CD4-positive, alpha-beta T cell treated with Interleukin-17A for 1 hour (primary cell): ENCODE measurements at regions not wholly inside any gene's neighbourhood (a gene's known extent, or its start where the extent isn't known, plus 50 kb on each side); places are given as distances from the start of the nearest gene placed in this dataset.

Experiments
- DNase-seq: peaks from one replicate; pipeline ENCODE4 v3.0.0-alpha.2; 2020

GRCh38 chr1:4971666-4972065 is 317.3 kb downstream of the AJAP1 start:
- no peak for DNase-seq

DNA sequence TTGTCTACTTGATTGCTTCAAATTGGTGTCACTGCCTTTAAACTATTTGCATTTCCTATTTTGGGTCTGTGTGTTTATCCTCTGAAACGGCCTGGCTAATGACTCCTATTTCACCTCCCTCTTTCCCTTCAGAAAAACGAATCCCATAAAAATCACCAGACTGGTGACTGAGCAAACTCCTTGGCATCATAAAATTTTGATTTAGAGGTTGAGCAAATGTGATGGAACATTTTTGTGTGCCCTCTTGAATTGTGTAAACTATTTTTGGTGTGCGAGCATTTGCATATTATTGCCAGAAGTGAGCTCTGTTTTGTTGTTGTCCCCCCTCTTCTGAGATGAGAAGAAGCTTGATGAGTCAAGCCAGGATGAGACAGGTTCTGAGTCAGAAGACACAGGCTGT is 316.1 kb downstream of the AJAP1 start:
- no peak for DNase-seq

GRCh38 chr1:4969556-4970129 is 315.2 kb downstream of the AJAP1 start:
- DNase-seq: no peak

GRCh38 chr1:4965346-4966075 is 311.1 kb downstream of the AJAP1 start:
- no peak for DNase-seq

DNA sequence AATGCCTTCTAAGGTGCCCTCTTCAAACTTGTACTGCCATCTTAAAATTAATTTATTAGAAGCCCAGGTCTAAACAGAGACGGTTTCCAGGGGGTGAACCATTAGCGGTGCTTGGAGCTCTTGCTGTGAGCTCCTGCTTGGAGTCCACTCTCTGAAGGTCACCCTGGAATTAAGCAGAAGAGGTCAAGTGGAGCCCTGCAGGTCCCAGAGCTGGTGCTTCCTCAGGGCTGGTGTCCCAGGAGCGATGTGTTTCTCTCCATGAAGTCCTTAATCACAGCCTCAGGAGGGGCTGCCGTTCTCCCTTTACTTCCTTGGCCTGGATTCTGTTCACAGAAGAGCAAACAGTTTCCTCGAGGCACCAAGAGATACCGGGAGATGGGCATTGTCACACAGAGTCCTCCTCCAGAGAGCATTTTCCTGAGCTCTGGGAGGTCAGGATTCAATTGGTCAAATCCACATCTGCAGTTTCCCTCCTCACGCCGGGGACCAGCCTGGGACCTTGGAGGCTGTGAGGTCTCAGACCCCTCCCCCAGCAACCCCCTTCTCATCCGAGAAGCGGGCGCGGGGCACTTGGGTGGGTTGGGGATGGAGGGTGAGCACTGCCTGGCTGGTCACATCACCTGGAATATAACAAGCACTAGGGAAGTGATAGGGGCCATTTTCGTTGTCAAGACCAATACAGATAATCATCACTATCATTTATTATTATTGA is 310.4 kb downstream of the AJAP1 start:
- DNase-seq: no peak

DNA sequence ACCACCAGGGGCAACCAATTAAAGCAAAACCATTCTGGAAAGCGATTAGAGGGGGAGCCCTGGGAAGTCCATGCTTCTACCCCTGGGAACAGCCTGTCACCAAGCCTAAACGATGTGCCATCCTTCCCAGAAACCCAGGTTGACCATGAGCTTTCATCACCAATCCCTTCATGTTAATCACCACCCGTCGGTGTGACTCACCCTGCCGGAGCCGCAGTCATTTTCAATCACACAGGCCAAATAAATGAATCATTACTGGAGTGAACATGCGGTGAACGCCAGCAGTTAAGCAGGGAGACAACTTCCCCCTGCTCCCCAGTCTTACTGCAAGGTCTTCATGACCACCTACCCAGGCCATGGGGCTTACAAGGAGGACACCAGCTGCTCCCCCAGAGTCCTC is 308.8 kb downstream of the AJAP1 start:
- DNase-seq: no peak

DNA sequence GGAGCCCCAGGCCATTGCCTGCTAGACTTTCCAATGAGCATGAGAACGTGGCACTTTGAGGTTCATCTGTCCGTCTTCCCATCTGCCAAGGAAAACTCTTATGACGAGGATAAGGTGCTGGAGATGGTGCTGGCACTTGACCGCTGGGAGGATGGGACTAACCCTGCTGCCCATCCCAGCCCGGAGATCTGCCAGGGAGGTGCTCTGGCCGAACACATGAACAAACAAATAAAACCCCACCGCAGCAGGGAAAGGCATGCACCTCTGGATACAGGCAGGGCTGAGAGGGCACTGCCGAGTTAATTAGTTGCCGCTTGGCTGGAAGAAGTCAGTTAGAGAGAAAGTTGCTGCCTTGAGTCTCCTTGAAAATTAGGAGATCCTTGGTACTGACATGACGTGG is 308.4 kb downstream of the AJAP1 start:
- DNase-seq: no peak

GRCh38 chr1:4961935-4962645 is 307.7 kb downstream of the AJAP1 start:
- DNase-seq: no peak

DNA sequence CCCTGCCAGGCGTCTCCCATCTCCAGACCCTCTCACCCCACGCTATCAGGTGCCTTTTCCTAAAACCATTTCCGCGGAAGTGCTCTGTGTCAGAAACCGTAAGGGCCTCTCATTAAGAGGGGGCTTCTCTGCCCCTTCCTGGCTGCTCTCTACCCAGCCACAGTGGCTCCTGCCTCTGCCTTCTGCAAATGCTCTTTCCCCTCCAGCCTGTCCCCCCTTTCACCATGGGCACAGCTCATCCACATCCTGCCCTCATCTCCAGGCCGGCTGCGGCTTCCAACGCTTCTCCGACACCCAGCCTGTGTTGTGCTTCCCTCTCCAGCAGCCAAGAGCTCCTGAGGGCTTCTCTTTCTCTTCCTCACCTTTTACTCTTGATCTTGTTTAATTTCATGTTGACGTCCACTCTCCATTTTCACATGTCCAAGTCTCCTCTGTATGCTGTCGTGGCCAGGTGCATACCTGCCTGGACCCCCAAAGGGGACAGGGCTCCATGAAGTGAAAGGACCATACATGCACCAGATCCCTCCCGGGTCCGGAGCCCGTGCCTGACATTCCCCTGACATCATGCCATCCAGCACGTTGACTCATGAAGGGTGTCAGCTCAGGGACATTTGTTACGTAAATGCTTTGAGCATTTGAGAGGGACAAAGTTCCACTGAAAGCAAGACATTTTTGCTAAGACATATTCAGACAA is 306.5 kb downstream of the AJAP1 start:
- DNase-seq: no peak

GRCh38 chr1:4960336-4960735 is 305.9 kb downstream of the AJAP1 start:
- no peak for DNase-seq

GRCh38 chr1:4959216-4959615 is 304.8 kb downstream of the AJAP1 start:
- no peak for DNase-seq

DNA sequence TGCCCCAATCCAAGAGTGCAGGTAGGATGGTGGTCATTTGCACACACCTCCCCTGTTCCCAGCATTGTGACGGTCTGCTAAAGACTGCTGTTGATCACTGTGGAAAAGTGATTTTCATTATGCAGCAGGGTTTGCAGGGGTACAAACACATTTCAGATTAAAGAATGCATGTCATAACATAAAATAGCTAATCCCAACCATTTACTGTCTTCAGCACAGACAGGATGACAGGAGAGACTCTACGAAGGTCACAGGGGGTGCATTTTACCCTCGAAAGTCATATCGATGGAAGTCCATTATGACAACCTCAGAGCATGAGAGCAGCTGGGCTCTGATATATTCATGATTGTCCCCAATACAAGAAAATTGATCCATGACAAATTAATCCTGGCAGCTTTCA is 302.6 kb downstream of the AJAP1 start:
- DNase-seq: no peak

DNA sequence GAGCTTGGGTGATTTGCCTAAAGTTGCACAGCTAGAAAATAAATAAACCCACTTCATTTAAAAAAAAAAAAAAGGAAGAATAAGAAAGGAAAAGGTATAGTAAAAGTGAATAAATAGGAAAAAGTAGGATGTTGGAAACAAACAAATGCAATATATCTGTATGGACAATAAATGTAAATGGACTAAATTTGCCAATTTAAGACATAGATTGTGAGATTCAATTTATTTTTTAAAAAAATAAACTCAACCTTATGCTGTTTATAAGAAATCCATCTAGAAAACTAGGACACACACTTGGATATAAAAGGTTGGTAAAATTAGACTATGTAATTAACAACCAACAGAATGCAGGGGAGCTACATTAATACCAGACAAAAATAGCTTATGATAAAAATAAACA is 300.0 kb downstream of the AJAP1 start:
- DNase-seq: no peak

GRCh38 chr1:4951601-4952000 is 297.2 kb downstream of the AJAP1 start:
- DNase-seq: no peak

DNA sequence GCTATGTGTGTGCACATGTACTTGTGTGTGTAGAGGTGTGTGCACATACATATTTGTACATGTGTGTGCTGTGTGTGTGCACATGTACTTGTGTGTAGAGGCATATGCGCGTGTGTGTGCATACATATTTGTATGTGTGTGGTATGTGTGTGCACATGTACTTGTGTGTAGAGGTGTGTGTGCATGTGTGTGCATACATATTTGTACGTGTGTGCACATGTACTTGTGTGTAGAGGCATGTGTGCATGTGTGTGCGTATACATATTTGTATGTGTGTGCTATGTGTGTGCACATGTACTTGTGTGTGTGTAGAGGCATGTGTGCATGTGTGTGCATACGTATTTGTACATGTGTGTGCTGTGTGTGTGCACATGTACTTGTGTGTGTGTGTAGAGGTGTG is 291.9 kb downstream of the AJAP1 start:
- no peak for DNase-seq

- no peak for DNase-seq
These were observed 290.5 kb downstream of the AJAP1 start for GRCh38 chr1:4944911-4945310.

- no peak for DNase-seq
These were observed 289.7 kb downstream of the AJAP1 start for GRCh38 chr1:4944072-4944471.

DNA sequence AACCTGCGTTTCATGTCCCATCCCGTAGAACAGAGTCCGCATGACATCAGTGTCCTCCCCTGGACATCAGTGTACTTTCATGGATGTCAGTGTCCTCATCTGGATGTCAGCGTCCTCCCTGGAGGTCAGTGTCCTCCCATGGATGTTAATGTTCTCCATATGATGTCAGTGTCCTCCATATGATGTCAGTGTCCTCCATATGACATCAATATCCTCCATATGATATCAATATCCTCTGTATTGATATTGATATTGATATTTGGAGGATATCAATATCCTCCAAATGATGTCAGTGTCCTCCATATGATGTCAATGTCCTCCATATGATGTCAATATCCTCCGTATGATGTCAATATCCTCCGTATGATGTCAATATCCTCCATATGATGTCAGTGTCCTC is 284.9 kb downstream of the AJAP1 start:
- no peak for DNase-seq

- no peak for DNase-seq
These were observed 283.6 kb downstream of the AJAP1 start for GRCh38 chr1:4937876-4938534.

- no peak for DNase-seq
These were observed 281.4 kb downstream of the AJAP1 start for GRCh38 chr1:4935807-4936206.

DNA sequence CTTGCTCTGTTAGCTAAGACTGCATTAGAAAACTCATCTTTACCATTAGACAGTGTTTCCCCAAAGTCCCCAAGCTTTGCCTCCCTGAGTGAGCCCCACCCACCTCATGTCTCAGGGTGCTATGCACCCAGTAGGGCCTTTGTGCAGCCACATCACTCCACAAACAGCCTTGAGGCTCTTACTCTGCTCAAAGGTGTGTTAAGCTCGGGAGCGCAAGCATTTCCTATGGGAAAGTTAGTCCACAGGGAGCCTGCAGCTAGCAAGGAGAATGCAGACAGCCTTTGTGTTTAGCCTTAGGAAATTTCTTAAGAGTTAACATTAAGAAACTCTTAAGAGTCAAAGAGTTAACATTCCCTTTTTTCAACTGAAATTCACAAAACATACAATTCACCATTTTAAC is 278.8 kb downstream of the AJAP1 start:
- DNase-seq: no peak

GRCh38 chr1:4932311-4933030 is 278.1 kb downstream of the AJAP1 start:
- DNase-seq: no peak
